HEK293T (cell line): ENCODE measurements at regions not wholly inside any gene's neighbourhood (a gene's known extent, or its start where the extent isn't known, plus 50 kb on each side); places are given as distances from the start of the nearest gene placed in this dataset.

ENCODE experiments used
- BHLHE40 ChIP-seq: fragments of 450-650 bp; IDR thresholded peaks from 2 replicates; pipeline ENCODE4 v1.6.1; 2016; ENCODE audit warnings: mild to moderate bottlenecking, moderate library complexity, borderline replicate concordance
- FOXM1 ChIP-seq: fragments of 450-650 bp; IDR thresholded peaks from 2 replicates; pipeline ENCODE4 v1.6.1; 2017; ENCODE audit warnings: mild to moderate bottlenecking, borderline replicate concordance

- TF ChIP-seq FOXM1 (no peak), BHLHE40 (no peak)
Observed at GRCh38 chr5:28714907-28715698, 1676.7 kb upstream of the CDH9 start.
